ENCODE measurements at regions not wholly inside any gene's neighbourhood (a gene's known extent, or its start where the extent isn't known, plus 50 kb on each side); places are given as distances from the start of the nearest gene placed in this dataset.

- TF ChIP-seq CTCF (IDR thresholded peaks at IDR 0.05; ENCODE audit: low read depth, low read length) (no peak), EZH2phosphoT487 (IDR thresholded peaks at IDR 0.05; ENCODE audit: low read depth) (no peak)
These were observed 221.1 kb downstream of the GALR1 start for GRCh38 chr18:77470569-77471413.
